ENCODE measurements at regions not wholly inside any gene's neighbourhood (a gene's known extent, or its start where the extent isn't known, plus 50 kb on each side); places are given as distances from the start of the nearest gene placed in this dataset.

- no peak for DNase-seq
Observed at GRCh38 chr7:125661677-125662076, 732.1 kb upstream of the POT1 start.

GRCh38 chr7:125661006-125661405, 731.4 kb upstream of the POT1 start:
- DNase-seq: no peak

GRCh38 chr7:125654076-125654475, 724.5 kb upstream of the POT1 start:
- no peak for DNase-seq

GRCh38 chr7:125651823-125652528, 722.4 kb upstream of the POT1 start:
- no peak for DNase-seq

- DNase-seq: no peak
Observed at GRCh38 chr7:125648543-125648942, 718.9 kb upstream of the POT1 start.

- no peak for DNase-seq
Observed at GRCh38 chr7:125645770-125646169, 716.1 kb upstream of the POT1 start.

GRCh38 chr7:125644109-125644508, 714.5 kb upstream of the POT1 start:
- DNase-seq: peak in 2 of 3 experiments; percentile 9 to 67

- DNase-seq: no peak
Observed at GRCh38 chr7:125643302-125643701, 713.7 kb upstream of the POT1 start.

GRCh38 chr7:125641884-125642283, 712.3 kb upstream of the POT1 start:
- DNase-seq: no peak

GRCh38 chr7:125636320-125636962, 706.8 kb upstream of the POT1 start:
- DNase-seq: no peak

- no peak for DNase-seq
Observed at GRCh38 chr7:125618516-125618915, 688.9 kb upstream of the POT1 start.

- DNase-seq: no peak
Observed at GRCh38 chr7:125611582-125611981, 682.0 kb upstream of the POT1 start.

GRCh38 chr7:125606671-125607070, 677.0 kb upstream of the POT1 start:
- no peak for DNase-seq

GRCh38 chr7:125605241-125605640, 675.6 kb upstream of the POT1 start:
- no peak for DNase-seq

- DNase-seq: no peak
Observed at GRCh38 chr7:125602441-125602840, 672.8 kb upstream of the POT1 start.

- no peak for DNase-seq
Observed at GRCh38 chr7:125599387-125599786, 669.8 kb upstream of the POT1 start.

- no peak for DNase-seq
Observed at GRCh38 chr7:125592331-125592730, 662.7 kb upstream of the POT1 start.

GRCh38 chr7:125573126-125573525, 643.5 kb upstream of the POT1 start:
- DNase-seq: peak in 1 of 3 experiments; percentile 25

GRCh38 chr7:125572414-125572813, 642.8 kb upstream of the POT1 start:
- DNase-seq: no peak

GRCh38 chr7:125568799-125569198, 639.2 kb upstream of the POT1 start:
- no peak for DNase-seq

- DNase-seq: no peak
Observed at GRCh38 chr7:125567686-125568085, 638.1 kb upstream of the POT1 start.

GRCh38 chr7:125563964-125564529, 634.4 kb upstream of the POT1 start:
- no peak for DNase-seq

- DNase-seq: no peak
Observed at GRCh38 chr7:125563557-125563956, 633.9 kb upstream of the POT1 start.

GRCh38 chr7:125561006-125561405, 631.4 kb upstream of the POT1 start:
- no peak for DNase-seq
